H9 (cell line): ENCODE measurements at regions not wholly inside any gene's neighbourhood (a gene's known extent, or its start where the extent isn't known, plus 50 kb on each side); places are given as distances from the start of the nearest gene placed in this dataset.

Source experiments
- DNase-seq: peaks from one replicate; pipeline ENCODE4 v3.0.0-alpha.2; 2017
- H2AFZ ChIP-seq: one replicate; pipeline ENCODE4 v1.6.1; 2013; ENCODE audit warnings: mild to moderate bottlenecking, low read length, control low read depth, moderate library complexity
- H2AK5ac ChIP-seq: 2 replicates; pipeline ENCODE4 v1.6.1; 2013; ENCODE audit warnings: low read length, control low read depth, mixed read lengths; ENCODE audit not compliant: insufficient read length
- H2BK120ac ChIP-seq: one replicate; pipeline ENCODE4 v1.6.1; 2013; ENCODE audit warnings: low read depth, mild to moderate bottlenecking, low read length, control low read depth, inconsistent platforms; ENCODE audit not compliant: poor library complexity, severe bottlenecking
- H2BK12ac ChIP-seq: 2 replicates; pipeline ENCODE4 v1.6.1; 2013; ENCODE audit warnings: low read length, control low read depth, mixed read lengths, low read depth; ENCODE audit not compliant: insufficient read length
- H2BK15ac ChIP-seq: 2 replicates; pipeline ENCODE4 v1.6.1; 2013; ENCODE audit warnings: low read depth, low read length, control low read depth
- H2BK20ac ChIP-seq: one replicate; pipeline ENCODE4 v1.6.1; 2013; ENCODE audit warnings: low read depth, mild to moderate bottlenecking, low read length, control low read depth, inconsistent platforms; ENCODE audit not compliant: poor library complexity, severe bottlenecking
- H2BK5ac ChIP-seq: 2 replicates; pipeline ENCODE4 v1.6.1; 2013; ENCODE audit warnings: low read length, control low read depth, mixed read lengths; ENCODE audit not compliant: insufficient read length
- H3K14ac ChIP-seq: 2 replicates; pipeline ENCODE4 v1.6.1; 2013; ENCODE audit warnings: low read length, control low read depth; ENCODE audit not compliant: insufficient read depth
- H3K18ac ChIP-seq: 2 replicates; pipeline ENCODE4 v1.6.1; 2013; ENCODE audit warnings: low read depth, mild to moderate bottlenecking, mixed read lengths, low read length, control low read depth; ENCODE audit not compliant: insufficient read length
- H3K23ac ChIP-seq: 2 replicates; pipeline ENCODE4 v1.6.1; 2013; ENCODE audit warnings: low read length, control low read depth, mixed read lengths, low read depth; ENCODE audit not compliant: insufficient read length
- H3K23me2 ChIP-seq: 2 replicates; pipeline ENCODE4 v1.6.1; 2013; ENCODE audit warnings: low read depth, mild to moderate bottlenecking, mixed read lengths, low read length, control low read depth; ENCODE audit not compliant: insufficient read length, poor library complexity, severe bottlenecking
- H3K27ac ChIP-seq: 2 replicates; pipeline ENCODE4 v1.5.1; 2013; ENCODE audit warnings: low read length, control low read depth, mixed read lengths, low read depth; ENCODE audit not compliant: insufficient read length
- H3K27me3 ChIP-seq: 2 replicates; pipeline ENCODE4 v1.6.1; 2013; ENCODE audit warnings: low read length, control low read depth, inconsistent platforms; ENCODE audit not compliant: insufficient read depth
- H3K4ac ChIP-seq: 2 replicates; pipeline ENCODE4 v1.6.1; 2013; ENCODE audit warnings: low read depth, mild to moderate bottlenecking, control low read depth, inconsistent platforms, low read length, moderate library complexity
- H3K4me1 ChIP-seq: 2 replicates; pipeline ENCODE4 v1.6.1; 2013; ENCODE audit warnings: low read length, control low read depth, inconsistent platforms; ENCODE audit not compliant: insufficient read depth
- H3K4me2 ChIP-seq: 2 replicates; pipeline ENCODE4 v1.6.1; 2013; ENCODE audit warnings: low read length, control low read depth, mixed read lengths; ENCODE audit not compliant: insufficient read length, insufficient read depth
- H3K56ac ChIP-seq: 2 replicates; pipeline ENCODE4 v1.6.1; 2013; ENCODE audit warnings: low read depth, mild to moderate bottlenecking, mixed read lengths, low read length, control low read depth; ENCODE audit not compliant: insufficient read length
- H3K79me1 ChIP-seq: 2 replicates; pipeline ENCODE4 v1.6.1; 2013; ENCODE audit warnings: low read depth, mild to moderate bottlenecking, moderate library complexity, low read length, control low read depth, inconsistent platforms; ENCODE audit not compliant: insufficient read depth, poor library complexity, severe bottlenecking
- H3K79me2 ChIP-seq: 2 replicates; pipeline ENCODE4 v1.6.1; 2013; ENCODE audit warnings: low read length, control low read depth, inconsistent platforms; ENCODE audit not compliant: insufficient read depth
- H3K9ac ChIP-seq: 2 replicates; pipeline ENCODE4 v1.6.1; 2013; ENCODE audit warnings: low read length, control low read depth, mixed read lengths; ENCODE audit not compliant: insufficient read length; ENCODE audit errors: extremely low read depth
- H3K9me3 ChIP-seq: one replicate; pipeline ENCODE4 v1.6.1; 2013; ENCODE audit warnings: low read depth, low read length, inconsistent platforms; ENCODE audit not compliant: control insufficient read depth
- H3T11ph ChIP-seq: one replicate; pipeline ENCODE4 v1.6.1; 2013; ENCODE audit warnings: mild to moderate bottlenecking, low read length, control low read depth, inconsistent platforms
- H4K20me1 ChIP-seq: one replicate; pipeline ENCODE4 v1.6.1; 2013; ENCODE audit not compliant: control insufficient read depth, insufficient read length, insufficient read depth
- H4K5ac ChIP-seq: 2 replicates; pipeline ENCODE4 v1.6.1; 2013; ENCODE audit warnings: low read depth, mild to moderate bottlenecking, mixed read lengths, low read length, control low read depth; ENCODE audit not compliant: insufficient read length
- H4K8ac ChIP-seq: replicated peaks from 2 replicates; pipeline ENCODE4 v1.6.1; 2013; ENCODE audit warnings: low read length, control low read depth, mixed read lengths, low read depth; ENCODE audit not compliant: insufficient read length
- H4K91ac ChIP-seq: 2 replicates; pipeline ENCODE4 v1.6.1; 2013; ENCODE audit warnings: low read depth, mild to moderate bottlenecking, moderate library complexity, mixed read lengths, low read length, control low read depth; ENCODE audit not compliant: insufficient read length
- H3K27ac Mint-ChIP-seq, 3 experiments: 2 replicates in 2 of 3; 3 replicates in 1 of 3; pipeline ENCODE4 v1.8.0; 2020 to 2021; ENCODE audit warnings: mixed read lengths in 3 of 3, mild to moderate bottlenecking in 1 of 3, moderate library complexity in 1 of 3
- H3K27me3 Mint-ChIP-seq: 2 replicates; pipeline ENCODE4 v1.8.0; 2021; ENCODE audit warnings: low read depth, mild to moderate bottlenecking, moderate library complexity, mixed read lengths
- H3K36me3 Mint-ChIP-seq, 3 experiments: 2 replicates in 2 of 3; 3 replicates in 1 of 3; pipeline ENCODE4 v1.8.0; 2020 to 2021; ENCODE audit warnings: low read depth in 3 of 3, mixed read lengths in 3 of 3; ENCODE audit not compliant: insufficient read depth in 1 of 3
- H3K4me1 Mint-ChIP-seq, 2 experiments: 2 replicates each; pipeline ENCODE4 v1.8.0; 2020; ENCODE audit warnings: mixed read lengths in 2 of 2
- H3K4me3 Mint-ChIP-seq, 2 experiments: 2 replicates in 1 of 2; 3 replicates in 1 of 2; pipeline ENCODE4 v1.8.0; 2020 to 2021; ENCODE audit warnings: mild to moderate bottlenecking in 2 of 2, mixed read lengths in 2 of 2, moderate library complexity in 1 of 2
- H3K9me3 Mint-ChIP-seq, 2 experiments: 2 replicates in 1 of 2; 3 replicates in 1 of 2; pipeline ENCODE4 v1.8.0; 2020; ENCODE audit warnings: mild to moderate bottlenecking in 2 of 2, mixed read lengths in 2 of 2, moderate library complexity in 1 of 2
- CTCF ChIP-seq: fragments of 200-600 bp; sonication (generic); conservative IDR thresholded peaks from 3 replicates; pipeline ENCODE4 v1.8.0; 2021; ENCODE audit warnings: antibody characterized with exemption, mild to moderate bottlenecking
- WGBS: extraction: QIAGEN DNeasy Blood & Tissue Kit; methylation state at CpG from one replicate; pipeline ENCODE4 v1.1.7; 2013; ENCODE audit warnings: missing lambda C conversion rate, low lambda C conversion rate, mixed read lengths; ENCODE audit not compliant: insufficient read length; ENCODE audit errors: extremely low coverage; 5-methylcytosine and 5-hydroxymethylcytosine counted together

GRCh38 chr6:170211404-170212025 lies 79.4 kb downstream of the DLL1 start:
- Histone ChIP-seq H2BK15ac (no peak overlapping the region), H2BK5ac (no peak overlapping the region), H3K4ac (no peak overlapping the region), H3T11ph (no peak overlapping the region), H3K18ac (no peak overlapping the region), H2BK12ac (no peak overlapping the region), H4K5ac (no peak overlapping the region), H4K8ac (no peak overlapping the region), H2AK5ac (no peak overlapping the region), H3K23ac (no peak overlapping the region), H3K4me2 (no peak overlapping the region), H2BK20ac (no peak overlapping the region), H3K14ac (no peak overlapping the region), H3K9me3 (no peaks in the 10 kb centered on the region), H3K27me3 (no peaks in the 10 kb centered on the region), H2AFZ (no peak overlapping the region), H3K9ac (no peak overlapping the region), H3K79me2 (no peaks in the 10 kb centered on the region), H2BK120ac (no peak overlapping the region), H4K91ac (no peak overlapping the region), H3K4me1 (no peaks in the 10 kb centered on the region), H4K20me1 (no peaks in the 10 kb centered on the region), H3K23me2 (no peaks in the 10 kb centered on the region), H3K27ac (no peak overlapping the region), H3K79me1 (no peaks in the 10 kb centered on the region), H3K56ac (no peak overlapping the region)
- Mint-ChIP-seq H3K4me1 (no peaks in the 10 kb centered on the region), H3K27me3 (peaks cover 6% of the 10 kb centered on the region), H3K27ac (no peak overlapping the region; a peak in 1 of 7 replicates), H3K4me3 (no peak overlapping the region), H3K36me3 (peaks cover 0 to 10% (median 4%) of the 10 kb centered on the region in 3 experiments; a peak in 4 of 7 replicates), H3K9me3 (peaks cover 9 to 13% of the 10 kb centered on the region in 2 experiments)
- no peak for TF ChIP-seq CTCF
- DNase-seq = no peak
- WGBS = no CpG with 5 or more reads among the region's 14 CpGs
